Activated CD4-positive, alpha-beta T cell treated with anti-CD3 and anti-CD28 coated beads for 36 hours (primary cell): ENCODE measurements at regions not wholly inside any gene's neighbourhood (a gene's known extent, or its start where the extent isn't known, plus 50 kb on each side); places are given as distances from the start of the nearest gene placed in this dataset.
A peak's percentile ranks its signal among the peaks of the same experiment; 100 is the strongest.

ENCODE experiments used
- ATAC-seq: fragments of 200-7000 bp; cut with Tn5 transposase; one replicate; pipeline ENCODE4 v1.10.0; 2021; ENCODE audit warnings: mild to moderate bottlenecking, moderate library complexity
- CTCF ChIA-PET: fragments of 350-600 bp; sonication (Branson Sonifier 250); formaldehyde crosslinking; loops from one replicate; lab custom pipeline; 2021; ENCODE audit warnings: antibody characterized with exemption; lab: Charles Lee
- POLR2A ChIA-PET: fragments of 350-600 bp; sonication (Branson Sonifier 250); formaldehyde crosslinking; loops from one replicate; lab custom pipeline; 2021; ENCODE audit warnings: antibody characterized with exemption, inconsistent platforms; lab: Charles Lee
- DNase-seq: peaks from one replicate; pipeline ENCODE4 v3.0.0-alpha.2; 2020
- H3K27ac Mint-ChIP-seq: one replicate; pipeline ENCODE4 v1.8.0; 2021; ENCODE audit warnings: mixed read lengths
- H3K27me3 Mint-ChIP-seq: one replicate; pipeline ENCODE4 v1.8.0; 2021; ENCODE audit warnings: mixed read lengths
- H3K36me3 Mint-ChIP-seq: one replicate; pipeline ENCODE4 v1.8.0; 2021; ENCODE audit warnings: low read depth, mixed read lengths
- H3K4me1 Mint-ChIP-seq: one replicate; pipeline ENCODE4 v1.8.0; 2021; ENCODE audit warnings: mixed read lengths
- H3K4me3 Mint-ChIP-seq: one replicate; pipeline ENCODE4 v1.8.0; 2021; ENCODE audit warnings: mild to moderate bottlenecking, moderate library complexity, mixed read lengths
- H3K9me3 Mint-ChIP-seq: one replicate; pipeline ENCODE4 v1.8.0; 2021; ENCODE audit warnings: low read depth, mixed read lengths
- intact Hi-C, 2 experiments: fragments of 100-400 bp; cut with DNase I in 1 of 2; cut with micrococcal nuclease in 1 of 2; formaldehyde crosslinking; loops; one replicate each; pipeline versions ENCODE4 v1.14.2 to v1.15.1; 2022 to 2024; cut with DNase I, micrococcal nuclease

DNA sequence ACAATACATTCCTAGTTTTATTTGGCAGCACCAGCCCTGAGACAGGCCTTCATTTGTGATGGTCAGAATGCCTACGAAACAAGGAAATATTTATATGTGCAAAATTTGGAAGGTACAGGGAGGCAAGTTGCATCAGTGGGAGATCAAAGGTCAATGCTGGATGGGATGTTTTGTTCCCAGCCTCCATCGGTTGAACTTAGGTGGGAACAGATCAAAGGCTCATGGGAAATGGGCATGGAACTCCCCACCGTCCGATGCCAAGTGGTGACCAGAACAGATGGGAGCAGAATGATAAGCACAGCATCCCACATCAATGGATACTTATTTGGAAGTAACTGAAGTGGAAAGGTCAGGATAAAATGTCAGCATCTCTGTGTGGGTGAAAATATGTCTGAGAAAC, 177.7 kb upstream of the TNFAIP3 start:
- peaks cover 17% of the 10 kb centered on the region for H3K4me1 Mint-ChIP-seq
- H3K27ac Mint-ChIP-seq: peak overlapping the region; percentile 51
- H3K9me3 Mint-ChIP-seq: no peaks in the 10 kb centered on the region
- no peak for DNase-seq
- ChIA-PET POLR2A (no interaction called here), CTCF (interaction anchor here (0.5 to 5.7 kb wide), 2 partner anchors 9 to 597 kb away, joined by 3 to 35 read pairs; no protein-coding TSS in a partner anchor)
- no peak for ATAC-seq
- intact Hi-C loops: no loop called here
- peaks cover 3% of the 10 kb centered on the region for H3K27me3 Mint-ChIP-seq
- no peak overlapping the region for H3K4me3 Mint-ChIP-seq
- H3K36me3 Mint-ChIP-seq: no peaks in the 10 kb centered on the region

DNA sequence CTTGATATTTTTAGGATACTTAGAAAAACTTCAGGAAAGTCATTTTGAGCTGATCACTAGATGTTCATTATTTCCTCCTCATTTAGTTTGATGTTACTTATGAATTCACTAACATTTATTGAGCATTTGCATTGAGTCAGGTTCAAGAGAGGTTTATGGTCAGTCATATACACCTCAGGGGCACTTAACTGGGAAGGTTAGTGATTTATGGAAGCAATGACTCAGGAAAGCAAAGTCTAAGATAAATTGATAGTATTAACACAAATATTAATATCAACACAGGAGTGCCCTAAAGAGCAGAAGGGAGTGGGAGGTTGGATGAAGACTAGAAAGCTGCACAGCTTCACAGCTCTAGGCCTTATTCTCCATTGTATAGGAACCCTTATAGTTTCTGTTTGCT, 177.0 kb upstream of the TNFAIP3 start:
- ChIA-PET POLR2A (no interaction called here), CTCF (interaction anchor here (1.5 kb wide), 1 partner anchor 15 kb away, joined by 4 read pairs; no protein-coding TSS in a partner anchor)
- DNase-seq (no peak), ATAC-seq (no peak)
- Mint-ChIP-seq H3K27me3 (peaks cover 2% of the 10 kb centered on the region), H3K36me3 (no peaks in the 10 kb centered on the region), H3K4me1 (peaks cover 16% of the 10 kb centered on the region), H3K27ac (no peak overlapping the region), H3K4me3 (no peak overlapping the region), H3K9me3 (no peaks in the 10 kb centered on the region)
- intact Hi-C loops: no loop called here

DNA sequence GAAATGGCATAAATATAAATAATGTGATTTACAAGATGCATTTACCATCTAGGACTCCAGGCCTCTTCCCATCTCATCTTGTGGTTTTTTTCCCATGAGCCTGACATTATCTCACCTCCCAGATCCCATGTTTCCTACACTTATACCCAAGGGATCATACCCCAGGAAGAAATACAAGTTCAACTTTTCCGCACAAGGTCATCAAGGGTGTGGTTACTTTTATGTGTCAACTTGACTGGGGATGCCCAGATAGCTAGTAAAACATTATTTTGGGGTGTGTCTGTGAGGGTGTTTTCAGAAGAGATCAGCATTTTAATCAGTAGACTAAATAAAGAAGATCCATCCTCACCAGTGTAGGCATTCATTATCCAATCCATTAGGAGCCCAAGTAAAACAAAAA, 176.3 kb upstream of the TNFAIP3 start:
- H3K27me3 Mint-ChIP-seq: peaks cover under 1% of the 10 kb centered on the region
- ATAC-seq (no peak), DNase-seq (no peak)
- ChIA-PET CTCF (interaction anchor here (0.6 to 1.5 kb wide), 3 partner anchors 14 to 392 kb away, joined by 4 read pairs; no protein-coding TSS in a partner anchor), POLR2A (interaction anchor here (0.8 kb wide), 1 partner anchor 12 kb away, joined by 3 read pairs; no protein-coding TSS in a partner anchor)
- H3K9me3 Mint-ChIP-seq: no peaks in the 10 kb centered on the region
- no peak overlapping the region for H3K4me3 Mint-ChIP-seq
- peaks cover 20% of the 10 kb centered on the region for H3K4me1 Mint-ChIP-seq
- H3K27ac Mint-ChIP-seq: no peak overlapping the region
- H3K36me3 Mint-ChIP-seq: no peaks in the 10 kb centered on the region
- intact Hi-C loops: no loop called here

DNA sequence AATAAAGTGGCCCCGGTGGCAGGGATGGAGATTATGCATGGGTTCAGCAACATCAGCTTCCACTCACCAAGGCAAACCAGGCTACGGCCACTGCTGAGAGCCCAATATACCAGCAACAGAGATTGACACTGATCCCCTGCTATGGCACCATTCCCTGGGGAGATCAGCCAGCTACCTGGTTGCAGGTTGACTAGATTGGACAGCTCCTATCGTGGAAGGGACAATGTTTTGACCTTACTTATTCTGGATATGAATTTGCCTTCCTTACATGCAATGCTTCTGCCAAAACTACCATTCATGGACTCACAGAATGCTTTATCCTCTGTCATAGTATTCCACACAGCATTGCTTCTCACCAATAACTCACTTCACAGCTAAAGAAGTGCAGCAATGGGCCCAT, 174.8 kb upstream of the TNFAIP3 start:
- POLR2A ChIA-PET: no interaction called here
- DNase-seq: no peak
- intact Hi-C loops: no loop called here
- peaks cover 19% of the 10 kb centered on the region for H3K4me1 Mint-ChIP-seq
- H3K27ac Mint-ChIP-seq: no peak overlapping the region
- CTCF ChIA-PET: interaction anchor here (3.0 kb wide), 1 partner anchor 11 kb away, joined by 12 read pairs; no protein-coding TSS in a partner anchor
- H3K9me3 Mint-ChIP-seq: no peaks in the 10 kb centered on the region
- no peak for ATAC-seq
- H3K4me3 Mint-ChIP-seq: no peak overlapping the region
- peaks cover 2% of the 10 kb centered on the region for H3K27me3 Mint-ChIP-seq
- H3K36me3 Mint-ChIP-seq: no peaks in the 10 kb centered on the region

DNA sequence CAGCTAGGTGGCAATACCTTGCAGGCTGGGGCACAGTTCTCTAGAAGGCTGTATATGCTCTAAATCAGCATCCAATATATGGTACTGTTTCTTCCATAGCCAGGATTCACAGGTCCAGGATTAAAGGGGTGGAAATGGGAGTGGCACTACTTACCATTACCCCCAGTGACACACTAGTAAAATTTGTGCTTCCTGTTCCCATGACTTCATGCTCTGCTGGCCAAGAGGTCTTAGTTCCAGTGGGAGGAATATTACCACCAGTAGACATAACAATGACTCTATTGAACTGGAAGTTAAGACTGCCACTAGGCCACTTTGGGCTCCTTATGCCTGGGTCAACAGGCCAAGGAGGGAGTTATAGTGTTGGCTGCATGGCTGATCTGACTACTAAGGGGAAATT, 174.3 kb upstream of the TNFAIP3 start:
- Mint-ChIP-seq H3K27ac (no peak overlapping the region), H3K27me3 (peaks cover 2% of the 10 kb centered on the region), H3K4me3 (no peak overlapping the region), H3K4me1 (peaks cover 22% of the 10 kb centered on the region), H3K9me3 (no peaks in the 10 kb centered on the region), H3K36me3 (no peaks in the 10 kb centered on the region)
- DNase-seq (no peak), ATAC-seq (no peak)
- ChIA-PET CTCF (interaction anchor here (1.4 to 3.0 kb wide), 2 partner anchors 11 to 282 kb away, joined by 3 to 12 read pairs; no protein-coding TSS in a partner anchor), POLR2A (no interaction called here)
- intact Hi-C loops: no loop called here

DNA sequence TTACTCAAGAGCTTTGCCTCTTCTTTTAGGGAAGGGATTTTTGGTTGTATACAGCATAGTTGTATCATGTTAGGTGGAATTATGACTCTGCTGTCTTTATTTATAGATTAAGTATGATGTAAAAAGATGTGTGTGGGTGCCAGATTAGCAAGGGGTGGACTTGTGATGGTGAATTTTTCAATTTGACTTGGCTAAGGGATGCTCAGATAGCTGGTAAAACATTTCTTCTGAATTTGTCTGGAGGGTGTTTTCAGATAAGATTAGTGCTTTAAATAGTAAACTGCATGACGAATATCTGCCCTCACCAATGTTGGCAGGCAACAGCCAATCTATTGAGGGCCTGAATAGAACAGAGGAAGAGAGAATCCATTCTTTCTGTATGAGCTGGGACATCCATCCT, 173.3 kb upstream of the TNFAIP3 start:
- H3K4me3 Mint-ChIP-seq: no peak overlapping the region
- intact Hi-C loops: no loop called here
- H3K27ac Mint-ChIP-seq: no peak overlapping the region
- CTCF ChIA-PET: interaction anchor here (0.7 to 3.0 kb wide), 8 partner anchors 11 to 551 kb away, joined by 3 to 12 read pairs (median 4); no protein-coding TSS in a partner anchor
- no peak for DNase-seq
- no peaks in the 10 kb centered on the region for H3K9me3 Mint-ChIP-seq
- ATAC-seq: peak; percentile 17
- H3K4me1 Mint-ChIP-seq: peaks cover 21% of the 10 kb centered on the region
- no peaks in the 10 kb centered on the region for H3K36me3 Mint-ChIP-seq
- H3K27me3 Mint-ChIP-seq: peaks cover 4% of the 10 kb centered on the region
- POLR2A ChIA-PET: no interaction called here

DNA sequence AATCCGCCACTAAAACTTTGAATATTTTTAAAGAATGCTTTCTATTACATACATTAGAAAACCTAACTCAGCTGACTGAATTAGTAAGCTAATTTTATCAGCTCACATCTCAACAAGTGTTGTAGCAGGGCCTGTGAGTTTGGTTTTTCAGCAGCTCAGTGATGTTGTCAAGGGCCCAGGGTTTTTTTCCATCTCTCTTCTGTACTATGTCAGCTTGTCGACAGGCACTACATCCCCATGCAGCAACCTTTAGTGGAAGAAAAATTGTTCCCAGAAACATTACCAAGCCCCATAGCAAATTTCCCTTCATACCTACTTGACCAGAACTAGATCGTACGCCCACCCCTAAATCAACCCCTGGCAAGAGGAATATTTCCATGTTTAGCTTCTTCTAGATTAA, 170.3 kb upstream of the TNFAIP3 start:
- peaks cover 7% of the 10 kb centered on the region for H3K27me3 Mint-ChIP-seq
- H3K9me3 Mint-ChIP-seq: no peaks in the 10 kb centered on the region
- DNase-seq: no peak
- intact Hi-C loops: no loop called here
- peaks cover 47% of the 10 kb centered on the region for H3K4me1 Mint-ChIP-seq
- ChIA-PET POLR2A (interaction anchor here (1.4 to 1.7 kb wide), 2 partner anchors 39 to 174 kb away, joined by 3 to 4 read pairs; no protein-coding TSS in a partner anchor), CTCF (interaction anchor here (0.6 to 5.0 kb wide), 15 partner anchors 10 to 1678 kb away, joined by 3 to 35 read pairs (median 4); partner anchors contain the start of genes CITED2 and TNFAIP3)
- no peak overlapping the region for H3K4me3 Mint-ChIP-seq
- H3K27ac Mint-ChIP-seq: no peak overlapping the region
- no peaks in the 10 kb centered on the region for H3K36me3 Mint-ChIP-seq
- ATAC-seq: no peak

DNA sequence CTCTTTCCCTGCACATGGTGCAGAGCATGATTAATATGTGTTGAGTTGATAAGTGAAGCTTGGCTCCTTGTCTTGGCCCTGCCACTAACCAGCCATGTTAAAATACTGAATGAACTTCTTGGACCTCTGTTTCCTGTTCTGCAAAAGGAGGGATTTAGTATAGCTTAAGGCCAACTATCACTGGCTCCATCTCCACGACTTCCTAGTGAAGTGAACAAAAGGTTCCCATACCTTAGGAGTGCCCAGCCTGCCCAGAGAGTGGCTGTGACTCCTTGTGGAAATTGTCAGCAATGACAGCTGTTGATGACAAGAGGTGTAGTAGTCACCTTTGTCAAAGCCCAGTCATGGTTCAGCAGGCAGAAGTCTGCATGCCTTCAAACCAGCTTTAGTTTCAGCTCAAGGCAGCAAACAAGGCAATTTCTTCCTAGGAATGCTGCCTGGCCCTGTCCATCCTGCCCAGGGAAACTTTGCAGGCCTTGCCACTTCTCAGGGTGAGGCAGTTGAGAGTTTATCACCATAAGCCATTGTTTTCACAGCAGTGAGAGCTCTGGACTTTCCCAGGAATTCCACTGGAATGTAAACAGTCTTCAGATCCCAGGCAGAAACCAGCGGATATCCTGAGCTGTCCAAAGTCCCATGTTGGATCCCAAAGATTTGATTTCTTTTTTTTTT, 169.7 kb upstream of the TNFAIP3 start:
- H3K27me3 Mint-ChIP-seq: peaks cover 7% of the 10 kb centered on the region
- H3K4me1 Mint-ChIP-seq: peaks cover 47% of the 10 kb centered on the region
- intact Hi-C loops: no loop called here
- ChIA-PET POLR2A (interaction anchor here (1.4 to 1.7 kb wide), 2 partner anchors 40 to 174 kb away, joined by 3 to 4 read pairs; no protein-coding TSS in a partner anchor), CTCF (interaction anchor here (0.6 to 5.0 kb wide), 22 partner anchors 11 to 1677 kb away, joined by 3 to 35 read pairs (median 4); partner anchors contain the start of genes CITED2 and TNFAIP3)
- no peaks in the 10 kb centered on the region for H3K36me3 Mint-ChIP-seq
- H3K27ac Mint-ChIP-seq: peak overlapping the region; percentile 60
- no peaks in the 10 kb centered on the region for H3K9me3 Mint-ChIP-seq
- DNase-seq (peak; percentile 46), ATAC-seq (peak; percentile 43)
- no peak overlapping the region for H3K4me3 Mint-ChIP-seq

DNA sequence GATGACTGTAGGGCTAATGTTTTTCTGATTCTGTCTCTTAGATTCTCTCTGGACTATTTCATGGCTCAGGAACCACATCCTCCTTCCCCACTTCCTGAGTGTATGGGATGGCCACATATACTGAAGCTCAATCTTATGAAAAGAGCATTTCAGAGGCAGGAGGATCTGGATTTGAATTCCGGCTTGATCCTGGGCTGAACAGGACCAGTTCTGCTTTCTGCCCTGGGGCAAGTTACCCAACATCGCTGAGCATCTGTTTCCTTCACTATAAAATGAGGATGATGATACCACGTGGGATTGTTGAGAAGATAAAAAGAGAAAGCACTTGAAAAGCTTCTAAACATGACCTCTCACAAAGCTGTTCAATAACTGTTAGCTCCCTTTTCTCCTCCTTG, 168.4 kb upstream of the TNFAIP3 start:
- intact Hi-C loops: loop anchor here (1.0 kb wide), 4 partner anchors 17 to 41 kb away; no protein-coding TSS in a partner anchor
- Mint-ChIP-seq H3K9me3 (no peaks in the 10 kb centered on the region), H3K4me3 (no peak overlapping the region), H3K27ac (peak overlapping the region; percentile 96), H3K4me1 (peaks cover 49% of the 10 kb centered on the region), H3K27me3 (peaks cover 7% of the 10 kb centered on the region), H3K36me3 (no peaks in the 10 kb centered on the region)
- ChIA-PET POLR2A (interaction anchor here (0.5 to 2.0 kb wide), 11 partner anchors 11 to 201 kb away, joined by 3 to 14 read pairs (median 5); no protein-coding TSS in a partner anchor), CTCF (interaction anchor here (0.6 to 5.0 kb wide), 23 partner anchors 10 to 308 kb away, joined by 3 to 35 read pairs (median 7); partner anchors contain the start of gene TNFAIP3)
- DNase-seq (no peak), ATAC-seq (peak; percentile 30)

DNA sequence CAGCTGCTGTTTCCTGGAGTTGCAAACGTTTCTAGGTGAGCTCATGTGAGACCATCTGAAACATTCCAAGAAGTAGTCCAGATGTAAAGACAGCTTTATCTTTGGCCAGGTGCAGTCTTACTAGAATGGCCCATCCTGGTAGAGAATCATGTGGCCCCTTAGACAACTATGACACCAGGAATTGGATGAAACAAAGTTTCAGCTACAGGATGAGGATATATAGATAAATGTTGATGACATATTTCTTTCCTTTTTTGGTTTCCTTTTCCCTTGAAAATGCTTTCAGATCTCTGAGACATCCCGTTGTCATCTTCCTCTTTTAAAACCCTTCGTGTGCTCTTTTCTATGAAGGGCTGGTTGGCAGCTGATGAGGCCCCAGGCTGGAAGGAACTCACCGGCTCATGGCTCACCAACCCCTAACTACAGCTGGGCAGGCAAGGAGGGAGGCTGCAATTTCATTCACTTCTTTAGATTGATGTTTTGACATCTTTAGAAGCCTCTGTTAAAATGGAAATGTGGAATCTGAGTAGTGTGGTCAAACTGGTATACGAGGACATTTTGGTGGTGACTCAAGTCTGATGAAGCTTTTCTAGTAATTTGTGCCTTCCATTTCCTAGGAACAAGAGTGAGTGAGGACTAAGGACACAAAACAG, 167.9 kb upstream of the TNFAIP3 start:
- DNase-seq (peak; percentile 70), ATAC-seq (peak; percentile 80)
- Mint-ChIP-seq H3K4me1 (peaks cover 46% of the 10 kb centered on the region), H3K36me3 (no peaks in the 10 kb centered on the region), H3K27me3 (peaks cover 7% of the 10 kb centered on the region), H3K4me3 (peak overlapping the region; percentile 49), H3K27ac (peak overlapping the region; percentile 96), H3K9me3 (no peaks in the 10 kb centered on the region)
- ChIA-PET POLR2A (interaction anchor here (0.5 to 2.0 kb wide), 12 partner anchors 10 to 201 kb away, joined by 3 to 14 read pairs (median 5); no protein-coding TSS in a partner anchor), CTCF (interaction anchor here (0.6 to 5.0 kb wide), 27 partner anchors 9 to 477 kb away, joined by 3 to 35 read pairs (median 5); partner anchors contain the start of gene TNFAIP3)
- intact Hi-C loops: loop anchor here (1.0 kb wide), 4 partner anchors 18 to 42 kb away; no protein-coding TSS in a partner anchor

DNA sequence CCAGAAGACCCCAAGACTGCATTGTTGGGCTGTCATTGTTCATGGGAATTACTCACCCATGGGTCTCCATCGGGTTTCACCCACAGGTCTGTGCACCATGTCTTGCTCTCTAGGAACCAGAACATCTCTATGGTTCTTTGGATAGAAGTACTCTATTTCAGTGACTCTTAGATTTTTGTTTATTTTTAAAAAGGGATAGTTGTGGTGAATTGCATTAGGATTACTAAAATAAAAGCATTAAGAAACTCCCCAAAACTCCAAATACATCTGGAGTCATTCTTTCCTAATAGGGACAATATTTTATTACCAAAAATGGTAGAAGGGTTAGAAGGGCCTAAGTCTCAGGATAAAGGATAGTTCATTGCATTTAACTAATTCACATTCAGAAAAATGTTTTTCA, 166.9 kb upstream of the TNFAIP3 start:
- ChIA-PET CTCF (interaction anchor here (0.7 to 5.0 kb wide), 12 partner anchors 8 to 307 kb away, joined by 3 to 22 read pairs (median 8); no protein-coding TSS in a partner anchor), POLR2A (interaction anchor here (2.0 kb wide), 2 partner anchors 9 to 19 kb away, joined by 12 to 14 read pairs; no protein-coding TSS in a partner anchor)
- intact Hi-C loops: no loop called here
- ATAC-seq (no peak), DNase-seq (no peak)
- Mint-ChIP-seq H3K4me1 (peaks cover 53% of the 10 kb centered on the region), H3K36me3 (no peaks in the 10 kb centered on the region), H3K9me3 (no peaks in the 10 kb centered on the region), H3K4me3 (peak overlapping the region; percentile 49), H3K27ac (peak overlapping the region; percentile 96), H3K27me3 (peaks cover 7% of the 10 kb centered on the region)
